Fibroblast of the aortic adventitia (primary cell): ENCODE measurements at regions not wholly inside any gene's neighbourhood (a gene's known extent, or its start where the extent isn't known, plus 50 kb on each side); places are given as distances from the start of the nearest gene placed in this dataset.

Source experiments
- DNase-seq: peaks from one replicate; pipeline ENCODE4 v3.0.0-alpha.2; 2010; ENCODE audit warnings: low read depth
- H3K4me3 ChIP-seq: 2 replicates; pipeline ENCODE4 v1.5.1; 2011; ENCODE audit warnings: low read depth, mild to moderate bottlenecking, control low read depth, low read length, moderate library complexity
- CTCF ChIP-seq: IDR thresholded peaks from 2 replicates; pipeline ENCODE4 v1.5.1; 2011; ENCODE audit warnings: mild to moderate bottlenecking, low read length, control low read depth, inconsistent platforms; ENCODE audit not compliant: insufficient read depth

- TF ChIP-seq CTCF: no peak
- DNase-seq: no peak
- no peak overlapping the region for H3K4me3 ChIP-seq
These were observed 253.6 kb downstream of the SOX11 start for GRCh38 chr2:5945742-5946141.

- H3K4me3 ChIP-seq: no peak overlapping the region
- TF ChIP-seq CTCF: no peak
- no peak for DNase-seq
These were observed 254.3 kb downstream of the SOX11 start for GRCh38 chr2:5946225-5947115.

DNA sequence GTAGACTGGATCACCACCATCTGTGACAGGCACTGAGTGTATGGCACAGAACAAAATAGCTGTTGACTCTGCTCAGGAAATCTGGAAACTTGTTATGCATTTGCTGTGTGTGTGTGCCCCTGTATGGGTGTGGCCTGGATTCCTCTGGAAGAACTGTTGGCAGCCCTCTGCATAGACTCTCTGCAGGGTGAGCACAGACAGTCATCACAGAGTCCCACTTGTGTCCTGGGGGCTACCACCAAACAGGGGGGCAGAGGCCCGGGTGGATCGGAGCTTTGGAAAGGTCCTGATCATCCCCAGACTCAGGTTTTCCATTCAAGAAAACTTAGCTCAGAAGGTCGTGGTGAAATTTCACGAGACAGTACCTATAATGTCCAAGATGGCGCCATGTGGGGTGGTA is 258.6 kb downstream of the SOX11 start:
- no peak for DNase-seq
- no peak overlapping the region for H3K4me3 ChIP-seq
- TF ChIP-seq CTCF: no peak

DNA sequence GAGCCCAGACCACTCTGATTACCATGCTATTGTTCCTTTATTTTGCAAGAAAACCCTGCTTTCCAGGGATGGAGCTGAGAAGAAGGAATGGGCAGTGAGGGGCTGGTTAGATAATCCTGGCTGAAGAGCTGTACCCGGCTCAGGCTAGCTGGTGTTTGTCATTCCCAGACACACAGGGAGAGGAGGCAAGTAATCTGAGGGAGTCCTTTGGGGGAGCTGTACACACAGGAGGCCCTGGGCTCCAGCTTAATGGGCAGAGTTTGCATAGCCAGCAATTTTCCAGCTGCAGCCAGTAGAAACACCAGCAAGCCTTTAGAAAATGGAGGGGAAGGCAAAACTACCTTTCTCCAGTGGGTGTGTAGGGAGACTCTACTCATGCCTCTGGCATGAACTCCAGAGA is 259.3 kb downstream of the SOX11 start:
- no peak for TF ChIP-seq CTCF
- DNase-seq: no peak
- no peak overlapping the region for H3K4me3 ChIP-seq

GRCh38 chr2:5953525-5953924 is 261.3 kb downstream of the SOX11 start:
- H3K4me3 ChIP-seq: no peak overlapping the region
- no peak for DNase-seq
- TF ChIP-seq CTCF: no peak

DNA sequence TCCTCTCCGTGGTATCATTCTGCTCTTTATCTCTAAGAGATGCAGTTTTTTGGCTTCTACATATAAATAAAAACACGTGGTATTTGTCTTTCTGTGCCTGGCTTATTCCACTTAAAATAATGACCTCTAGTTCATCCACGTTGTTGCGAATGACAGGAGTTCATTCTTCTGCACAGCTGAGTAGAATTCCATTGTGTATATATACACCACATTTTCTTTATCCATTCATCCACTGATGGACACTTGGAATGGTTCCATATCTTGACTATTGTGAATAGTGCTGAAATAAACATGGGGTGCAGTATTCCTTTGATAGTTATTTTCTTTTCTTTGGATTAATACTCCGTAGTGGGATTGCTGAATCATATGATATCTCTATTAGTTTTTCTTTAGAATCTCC is 262.3 kb downstream of the SOX11 start:
- no peak for DNase-seq
- no peak for TF ChIP-seq CTCF
- no peak overlapping the region for H3K4me3 ChIP-seq

DNA sequence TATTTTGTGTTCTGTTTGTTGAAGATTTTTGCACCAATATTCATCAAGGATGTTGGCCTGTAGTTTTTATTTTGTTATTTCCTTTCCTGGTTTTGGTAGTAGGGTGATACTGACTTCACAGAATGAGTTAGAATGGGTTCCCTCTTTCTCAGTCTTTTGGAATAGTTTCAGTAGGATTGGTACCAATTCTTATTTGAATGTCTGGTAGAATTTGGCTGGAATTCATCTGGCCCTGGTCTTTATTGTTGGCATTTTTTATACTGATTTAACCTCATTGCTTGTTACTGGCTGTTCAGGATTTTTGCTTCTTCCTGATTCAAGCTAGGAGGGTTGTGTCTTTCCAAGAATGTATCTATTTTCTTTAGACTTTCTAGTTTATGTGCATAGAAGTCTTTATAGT is 263.7 kb downstream of the SOX11 start:
- H3K4me3 ChIP-seq: no peak overlapping the region
- TF ChIP-seq CTCF: no peak
- DNase-seq: no peak
